B cell (primary cell): ENCODE measurements at regions not wholly inside any gene's neighbourhood (a gene's known extent, or its start where the extent isn't known, plus 50 kb on each side); places are given as distances from the start of the nearest gene placed in this dataset.

Experiments
- ATAC-seq: fragments of 200-7000 bp; cut with Tn5 transposase; one replicate; pipeline ENCODE4 v1.10.0; 2021; ENCODE audit warnings: low read depth, mild to moderate bottlenecking, moderate number of reproducible peaks, moderate library complexity
- CTCF ChIA-PET: fragments of 350-600 bp; sonication (Branson Sonifier 250); formaldehyde crosslinking; loops from one replicate; lab custom pipeline; 2021; ENCODE audit warnings: antibody characterized with exemption, inconsistent platforms; lab: Charles Lee
- POLR2A ChIA-PET: fragments of 350-600 bp; sonication (Branson Sonifier 250); formaldehyde crosslinking; loops from one replicate; lab custom pipeline; 2021; ENCODE audit warnings: antibody characterized with exemption; lab: Charles Lee
- DNase-seq: peaks from one replicate; pipeline ENCODE4 v3.0.0; 2013
- H2AFZ ChIP-seq: 2 replicates; pipeline ENCODE4 v1.6.1; 2012; ENCODE audit warnings: mild to moderate bottlenecking, low read depth, low read length; ENCODE audit not compliant: insufficient read depth, poor library complexity, severe bottlenecking
- H3K27ac ChIP-seq, 2 donors: 1 replicate in 1 of 2; 2 replicates in 1 of 2; pipeline ENCODE4 v1.5.1; 2012 to 2013; ENCODE audit warnings: low read length in 2 of 2, mild to moderate bottlenecking in 2 of 2, moderate library complexity in 1 of 2
- H3K27me3 ChIP-seq, 4 experiments: fragments of 200-600 bp in 1 of 4; sonication (generic) in 1 of 4; replicated peaks in 1 of 4; 1 replicate in 2 of 4; 2 replicates in 2 of 4; pipeline versions ENCODE4 v1.6.1 to v1.7.0; 2013 to 2016; ENCODE audit warnings: low read length in 3 of 4, mild to moderate bottlenecking in 2 of 4, mixed read lengths in 1 of 4, moderate library complexity in 1 of 4; ENCODE audit not compliant: insufficient read depth in 4 of 4, control insufficient read depth in 3 of 4; ENCODE audit errors: control extremely low read depth in 1 of 4
- H3K36me3 ChIP-seq, 2 experiments: replicated peaks in 1 of 2; 1 replicate in 1 of 2; 2 replicates in 1 of 2; pipeline versions ENCODE4 v1.6.1 to v1.7.1; 2013; ENCODE audit warnings: low read length in 1 of 2; ENCODE audit not compliant: insufficient read depth in 2 of 2, control insufficient read depth in 1 of 2; ENCODE audit errors: control extremely low read depth in 1 of 2, extremely low read depth in 1 of 2
- H3K4me1 ChIP-seq, 2 donors: fragments of 200-600 bp in 1 of 2; sonication (generic) in 1 of 2; 1 replicate in 1 of 2; 2 replicates in 1 of 2; pipeline versions ENCODE4 v1.5.1 to v1.6.1; 2013 to 2017; ENCODE audit warnings: low read length in 2 of 2; ENCODE audit not compliant: control insufficient read depth in 2 of 2, insufficient read depth in 2 of 2
- H3K4me2 ChIP-seq: replicated peaks from 2 replicates; pipeline ENCODE3; 2012; ENCODE audit warnings: mild to moderate bottlenecking, low read depth, low read length; ENCODE audit not compliant: poor library complexity, severe bottlenecking
- H3K4me3 ChIP-seq, 5 experiments: fragments of 200-600 bp in 1 of 5; sonication (generic) in 1 of 5; 1 replicate in 3 of 5; 2 replicates in 2 of 5; pipeline versions ENCODE4 v1.5.1 to v1.7.0; 2011 to 2016; ENCODE audit warnings: low read length in 4 of 5, mild to moderate bottlenecking in 4 of 5, low read depth in 2 of 5, control low read depth in 1 of 5, moderate library complexity in 1 of 5; ENCODE audit not compliant: insufficient read depth in 1 of 5; ENCODE audit errors: control extremely low read depth in 1 of 5, extremely low read depth in 1 of 5
- H3K79me2 ChIP-seq: fragments of 200-600 bp; sonication (generic); one replicate; pipeline ENCODE4 v1.6.0; 2016; ENCODE audit warnings: low read length; ENCODE audit not compliant: control insufficient read depth, insufficient read depth
- H3K9ac ChIP-seq: fragments of 200-600 bp; sonication (generic); 2 replicates; pipeline ENCODE4 v1.6.1; 2017; ENCODE audit warnings: mild to moderate bottlenecking, low read length, moderate library complexity
- H3K9me3 ChIP-seq, 3 donors: one replicate each; pipeline versions ENCODE4 v1.6.1 to v1.7.1; 2013; ENCODE audit warnings: low read length in 2 of 3; ENCODE audit not compliant: control insufficient read depth in 2 of 3, insufficient read depth in 1 of 3; ENCODE audit errors: control extremely low read depth in 1 of 3
- H4K20me1 ChIP-seq: 2 replicates; pipeline ENCODE4 v1.6.0; 2012; ENCODE audit warnings: mild to moderate bottlenecking, low read length; ENCODE audit not compliant: insufficient read depth, control insufficient read depth, poor library complexity, severe bottlenecking
- H3K27ac Mint-ChIP-seq: one replicate; pipeline ENCODE4 v1.8.0; 2021; ENCODE audit warnings: mixed read lengths
- H3K27me3 Mint-ChIP-seq: one replicate; pipeline ENCODE4 v1.8.0; 2021; ENCODE audit warnings: mixed read lengths
- H3K4me1 Mint-ChIP-seq: one replicate; pipeline ENCODE4 v1.8.0; 2021; ENCODE audit warnings: mixed read lengths
- H3K4me3 Mint-ChIP-seq: one replicate; pipeline ENCODE4 v1.8.0; 2021; ENCODE audit warnings: mixed read lengths
- H3K9me3 Mint-ChIP-seq: one replicate; pipeline ENCODE4 v1.8.0; 2022; ENCODE audit warnings: mixed read lengths; ENCODE audit not compliant: insufficient read depth
- CTCF ChIP-seq: fragments of 200-600 bp; IDR thresholded peaks from one replicate; pipeline ENCODE4 v1.8.0; 2022; ENCODE audit warnings: antibody characterized with exemption, mild to moderate bottlenecking
- EZH2 ChIP-seq: IDR thresholded peaks from 2 replicates; pipeline ENCODE4 v1.6.1; 2012; ENCODE audit warnings: borderline replicate concordance, low read depth, mild to moderate bottlenecking, moderate library complexity, low read length; ENCODE audit not compliant: insufficient read depth, poor library complexity, severe bottlenecking
- WGBS: methylation state at CpG from one replicate; pipeline ENCODE4 v1.1.5; 2013; ENCODE audit warnings: missing lambda C conversion rate; ENCODE audit not compliant: insufficient coverage; 5-methylcytosine and 5-hydroxymethylcytosine counted together
- intact Hi-C: fragments of 100-400 bp; cut with micrococcal nuclease; formaldehyde crosslinking; loops from one replicate; pipeline ENCODE4 v1.10.0; 2022

GRCh38 chr13:86098511-86098910 is 299.3 kb upstream of the SLITRK6 start:
- H3K4me3 ChIP-seq: no peak overlapping the region
- no peaks in the 10 kb centered on the region for H3K27me3 Mint-ChIP-seq
- no peak for TF ChIP-seq EZH2
- TF ChIP-seq CTCF: no peak
- no peak overlapping the region for H3K4me3 Mint-ChIP-seq
- no peaks in the 10 kb centered on the region for H3K4me1 Mint-ChIP-seq
- H3K4me2 ChIP-seq: no peak overlapping the region
- no peak overlapping the region for H3K27ac Mint-ChIP-seq
- no peak overlapping the region for H3K27ac ChIP-seq
- H2AFZ ChIP-seq: no peak overlapping the region
- no peaks in the 10 kb centered on the region for H3K27me3 ChIP-seq
- H3K9me3 ChIP-seq: no peaks in the 10 kb centered on the region
- no peak for ATAC-seq
- H3K79me2 ChIP-seq: no peaks in the 10 kb centered on the region
- intact Hi-C loops: no loop called here
- POLR2A ChIA-PET: no interaction called here
- no peak overlapping the region for H3K9ac ChIP-seq
- peaks cover 6% of the 10 kb centered on the region for H3K9me3 Mint-ChIP-seq
- CTCF ChIA-PET: no interaction called here
- H3K4me1 ChIP-seq: no peaks in the 10 kb centered on the region
- no peak for DNase-seq
- no peaks in the 10 kb centered on the region for H4K20me1 ChIP-seq
- H3K36me3 ChIP-seq: no peaks in the 10 kb centered on the region

GRCh38 chr13:86095351-86095750 is 296.1 kb upstream of the SLITRK6 start:
- DNase-seq (no peak), ATAC-seq (no peak)
- no peaks in the 10 kb centered on the region for H4K20me1 ChIP-seq
- WGBS: no CpG with 5 or more reads among the region's 3 CpGs
- Mint-ChIP-seq H3K9me3 (no peaks in the 10 kb centered on the region), H3K27ac (no peak overlapping the region), H3K4me3 (no peak overlapping the region), H3K27me3 (no peaks in the 10 kb centered on the region), H3K4me1 (no peaks in the 10 kb centered on the region)
- POLR2A ChIA-PET: no interaction called here
- H3K27ac ChIP-seq: no peak overlapping the region
- H3K4me2 ChIP-seq: no peak overlapping the region
- H3K4me3 ChIP-seq: no peak overlapping the region
- intact Hi-C loops: no loop called here
- H3K36me3 ChIP-seq: no peaks in the 10 kb centered on the region
- no peaks in the 10 kb centered on the region for H3K27me3 ChIP-seq
- no peak overlapping the region for H3K9ac ChIP-seq
- no peaks in the 10 kb centered on the region for H3K4me1 ChIP-seq
- TF ChIP-seq EZH2 (no peak), CTCF (no peak)
- H2AFZ ChIP-seq: no peak overlapping the region
- CTCF ChIA-PET: no interaction called here
- no peaks in the 10 kb centered on the region for H3K79me2 ChIP-seq
- no peaks in the 10 kb centered on the region for H3K9me3 ChIP-seq
